A673 (cell line): ENCODE measurements at regions not wholly inside any gene's neighbourhood (a gene's known extent, or its start where the extent isn't known, plus 50 kb on each side); places are given as distances from the start of the nearest gene placed in this dataset.

Source experiments
- BruUV-seq: library from RNA; stranded (reverse); fragments of 400-500 nt; replicated peaks from 2 replicates; lab custom pipeline; 2021; lab: Mats Ljungman, UMichigan
- CTCF ChIA-PET: fragments of 300-600 bp; sonication (Branson Sonifier 250); formaldehyde crosslinking; loops from one replicate; lab custom pipeline; 2022; ENCODE audit warnings: antibody characterized with exemption; lab: Charles Lee
- POLR2A ChIA-PET: fragments of 300-600 bp; sonication (Branson Sonifier 250); formaldehyde crosslinking; loops from one replicate; lab custom pipeline; 2022; ENCODE audit warnings: antibody characterized with exemption; ENCODE audit not compliant: low non-redundant PET; lab: Charles Lee
- DNase-seq: peaks from one replicate; pipeline ENCODE4 v3.0.0-alpha.2; 2015; ENCODE audit warnings: low spot score
- H3K27ac ChIP-seq: fragments of 200-600 bp; sonication (generic); 2 replicates; pipeline ENCODE4 v1.5.1; 2016; ENCODE audit warnings: mixed run types, low read depth, mild to moderate bottlenecking, mixed read lengths, antibody characterized with exemption, low read length; ENCODE audit not compliant: poor library complexity, severe bottlenecking
- H3K27me3 ChIP-seq: fragments of 200-600 bp; sonication (generic); replicated peaks from 2 replicates; pipeline ENCODE4 v1.6.1; 2017; ENCODE audit warnings: mixed run types, low read depth, mild to moderate bottlenecking, mixed read lengths, antibody characterized with exemption, low read length; ENCODE audit not compliant: insufficient read depth, poor library complexity
- H3K36me3 ChIP-seq: fragments of 200-600 bp; sonication (generic); 2 replicates; pipeline ENCODE4 v1.6.1; 2016; ENCODE audit warnings: mixed run types, mild to moderate bottlenecking, mixed read lengths, antibody characterized with exemption, low read length; ENCODE audit not compliant: insufficient read depth, poor library complexity, severe bottlenecking
- H3K4me1 ChIP-seq: fragments of 200-600 bp; sonication (generic); 2 replicates; pipeline ENCODE4 v1.6.1; 2017; ENCODE audit warnings: mixed run types, mild to moderate bottlenecking, mixed read lengths, antibody characterized with exemption, low read length; ENCODE audit not compliant: insufficient read depth, poor library complexity, severe bottlenecking
- H3K4me3 ChIP-seq: fragments of 200-600 bp; sonication (generic); 2 replicates; pipeline ENCODE4 v1.5.1; 2016; ENCODE audit warnings: low read depth, mixed run types, mild to moderate bottlenecking, mixed read lengths, low read length; ENCODE audit not compliant: poor library complexity, severe bottlenecking
- H3K9me3 ChIP-seq: fragments of 200-600 bp; sonication (generic); 2 replicates; pipeline ENCODE4 v1.6.1; 2016; ENCODE audit warnings: mixed run types, low read depth, mild to moderate bottlenecking, mixed read lengths, antibody characterized with exemption, low read length; ENCODE audit not compliant: poor library complexity, severe bottlenecking
- CTCF ChIP-seq: fragments of 300-800, 200-600 bp; sonication (generic); conservative IDR thresholded peaks from 2 replicates; pipeline ENCODE4 v1.5.1; 2017; ENCODE audit warnings: low read depth, mild to moderate bottlenecking, antibody characterized with exemption, low read length, moderate library complexity, mixed read lengths
- EZH2 ChIP-seq: fragments of 200-600 bp; sonication (generic); IDR thresholded peaks from 2 replicates; pipeline ENCODE4 v1.6.1; 2017; ENCODE audit warnings: borderline replicate concordance, low read depth, mild to moderate bottlenecking, mixed read lengths, antibody characterized with exemption, low read length; ENCODE audit not compliant: poor library complexity, severe bottlenecking
- intact Hi-C: fragments of 100-400 bp; cut with micrococcal nuclease; formaldehyde crosslinking; loops from one replicate; pipeline ENCODE4 v1.10.0; 2022; ENCODE audit not compliant: unreplicated experiment

- TF ChIP-seq EZH2: no peak
- TF ChIP-seq CTCF: no peak
- no TSS peak for BruUV-seq
- Histone ChIP-seq H3K27me3 (no peaks in the 10 kb centered on the region), H3K36me3 (no peaks in the 10 kb centered on the region), H3K4me3 (no peak overlapping the region), H3K27ac (no peak overlapping the region), H3K4me1 (peaks cover 30% of the 10 kb centered on the region), H3K9me3 (no peaks in the 10 kb centered on the region)
- DNase-seq: no peak
- POLR2A ChIA-PET: no interaction called here
- intact Hi-C loops: no loop called here
- CTCF ChIA-PET: interaction anchor here (0.7 kb wide), 1 partner anchor 48 kb away, joined by 3 read pairs; no protein-coding TSS in a partner anchor
Observed at GRCh38 chr22:42328130-42328783, 57.8 kb upstream of the TCF20 start.

GRCh38 chr22:42327462-42328129, 57.1 kb upstream of the TCF20 start:
- Histone ChIP-seq H3K27me3 (no peaks in the 10 kb centered on the region), H3K27ac (no peak overlapping the region), H3K4me1 (peaks cover 34% of the 10 kb centered on the region), H3K9me3 (no peaks in the 10 kb centered on the region), H3K36me3 (no peaks in the 10 kb centered on the region), H3K4me3 (no peak overlapping the region)
- intact Hi-C loops: no loop called here
- CTCF ChIA-PET: no interaction called here
- DNase-seq: no peak
- no TSS peak for BruUV-seq
- POLR2A ChIA-PET: no interaction called here
- TF ChIP-seq CTCF (no peak), EZH2 (no peak)

DNA sequence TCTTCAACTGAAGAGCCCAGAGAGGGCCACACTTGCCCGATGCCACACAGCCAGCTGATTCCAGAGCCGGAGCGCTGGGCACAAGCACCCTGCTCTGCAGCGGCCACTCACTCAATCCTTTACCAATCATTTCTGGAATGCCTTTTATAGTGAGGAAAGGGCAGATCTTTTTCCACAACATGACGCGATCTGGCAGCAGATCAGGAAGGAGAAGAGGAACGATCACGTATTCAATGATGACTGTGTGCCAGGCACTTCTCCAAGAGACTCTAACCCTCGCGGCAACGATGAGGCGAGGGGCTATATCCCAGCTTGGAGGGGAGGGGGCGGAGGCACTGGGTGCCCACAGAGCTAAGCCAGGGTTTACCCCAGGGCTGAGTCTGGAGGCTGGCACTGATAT, 56.3 kb upstream of the TCF20 start:
- Histone ChIP-seq H3K9me3 (no peaks in the 10 kb centered on the region), H3K36me3 (no peaks in the 10 kb centered on the region), H3K27ac (no peak overlapping the region), H3K4me1 (peaks cover 42% of the 10 kb centered on the region), H3K27me3 (no peaks in the 10 kb centered on the region), H3K4me3 (no peak overlapping the region)
- DNase-seq: no peak
- CTCF ChIA-PET: no interaction called here
- POLR2A ChIA-PET: no interaction called here
- intact Hi-C loops: no loop called here
- no TSS peak for BruUV-seq
- TF ChIP-seq EZH2 (no peak), CTCF (no peak)
